IMR-90 (cell line): ENCODE measurements at regions not wholly inside any gene's neighbourhood (a gene's known extent, or its start where the extent isn't known, plus 50 kb on each side); places are given as distances from the start of the nearest gene placed in this dataset.

ENCODE experiments used
- ATAC-seq: fragments of 200-7000 bp; cut with Tn5 transposase; 2 replicates; pipeline ENCODE4 v1.9.1; 2020; ENCODE audit warnings: low read depth, mild to moderate bottlenecking, moderate library complexity
- BruUV-seq: library from RNA; stranded (reverse); fragments of 400-500 nt; replicated peaks from 2 replicates; lab custom pipeline; 2021; lab: Mats Ljungman, UMichigan
- CTCF ChIA-PET: fragments of 300-600 bp; formaldehyde crosslinking; extraction: SDS; loops from one replicate; lab custom pipeline; 2021; ENCODE audit warnings: antibody characterized with exemption; lab: Yijun Ruan, JAX
- POLR2A ChIA-PET: fragments of 300-600 bp; sonication (Branson Sonifier 250); formaldehyde crosslinking; loops from one replicate; lab custom pipeline; 2022; ENCODE audit warnings: antibody characterized with exemption; ENCODE audit not compliant: unreplicated experiment; lab: Charles Lee
- DNase-seq: peaks from one replicate; pipeline ENCODE4 v3.0.0; 2013
- H2AFZ ChIP-seq: replicated peaks from 2 replicates; pipeline ENCODE3; 2013; ENCODE audit warnings: low read length, mild to moderate bottlenecking; ENCODE audit not compliant: poor library complexity
- H2AK5ac ChIP-seq: 2 replicates; pipeline ENCODE4 v1.6.1; 2013; ENCODE audit warnings: low read depth, low read length, inconsistent platforms
- H2AK9ac ChIP-seq: replicated peaks from 2 replicates; pipeline ENCODE3; 2013; ENCODE audit warnings: mild to moderate bottlenecking, low read depth, low read length, moderate library complexity; ENCODE audit not compliant: poor library complexity
- H2BK120ac ChIP-seq: 2 replicates; pipeline ENCODE4 v1.6.1; 2013; ENCODE audit warnings: low read depth, low read length, inconsistent platforms
- H2BK15ac ChIP-seq: 3 replicates; pipeline ENCODE4 v1.6.1; 2013; ENCODE audit warnings: low read depth, low read length, inconsistent platforms
- H2BK20ac ChIP-seq: 2 replicates; pipeline ENCODE4 v1.6.1; 2013; ENCODE audit warnings: low read depth, mild to moderate bottlenecking, inconsistent platforms, low read length, moderate library complexity
- H2BK5ac ChIP-seq: 2 replicates; pipeline ENCODE4 v1.6.1; 2013; ENCODE audit warnings: mild to moderate bottlenecking, low read depth, low read length, inconsistent platforms; ENCODE audit not compliant: poor library complexity, severe bottlenecking
- H3K14ac ChIP-seq: replicated peaks from 2 replicates; pipeline ENCODE4 v1.6.1; 2013; ENCODE audit warnings: low read depth, low read length, inconsistent platforms
- H3K18ac ChIP-seq: 2 replicates; pipeline ENCODE4 v1.6.1; 2013; ENCODE audit warnings: low read depth, low read length, control low read depth
- H3K23ac ChIP-seq: 2 replicates; pipeline ENCODE4 v1.6.1; 2013; ENCODE audit warnings: low read depth, low read length, inconsistent platforms
- H3K27ac ChIP-seq: 2 replicates; pipeline ENCODE4 v1.5.1; 2013; ENCODE audit warnings: mild to moderate bottlenecking, control low read depth, low read length; ENCODE audit not compliant: insufficient read depth
- H3K27me3 ChIP-seq: 2 replicates; pipeline ENCODE4 v1.6.1; 2013; ENCODE audit warnings: low read length; ENCODE audit not compliant: control insufficient read depth, insufficient read depth
- H3K36me3 ChIP-seq: 2 replicates; pipeline ENCODE4 v1.6.1; 2013; ENCODE audit warnings: low read length, mixed read lengths; ENCODE audit not compliant: control insufficient read depth, insufficient read depth
- H3K4ac ChIP-seq: 2 replicates; pipeline ENCODE4 v1.6.1; 2013; ENCODE audit warnings: low read depth, low read length, inconsistent platforms
- H3K4me1 ChIP-seq: 2 replicates; pipeline ENCODE4 v1.6.1; 2013; ENCODE audit warnings: low read length, mixed read lengths; ENCODE audit not compliant: control insufficient read depth, insufficient read depth
- H3K4me2 ChIP-seq: 2 replicates; pipeline ENCODE4 v1.6.1; 2013; ENCODE audit warnings: low read depth, mild to moderate bottlenecking, control low read depth, low read length, moderate library complexity
- H3K4me3 ChIP-seq: 2 replicates; pipeline ENCODE4 v1.5.1; 2013; ENCODE audit warnings: low read depth, mild to moderate bottlenecking, control low read depth, low read length, moderate library complexity; ENCODE audit not compliant: insufficient read depth
- H3K56ac ChIP-seq: 2 replicates; pipeline ENCODE4 v1.6.1; 2013; ENCODE audit warnings: low read length, inconsistent platforms; ENCODE audit not compliant: insufficient read depth; ENCODE audit errors: extremely low read depth
- H3K79me1 ChIP-seq, 2 experiments: 2 replicates each; pipeline ENCODE4 v1.6.1; 2013; ENCODE audit warnings: low read length in 2 of 2, inconsistent platforms in 1 of 2, low read depth in 1 of 2
- H3K9ac ChIP-seq: 2 replicates; pipeline ENCODE4 v1.6.1; 2013; ENCODE audit warnings: low read depth, low read length, control low read depth
- H3K9me1 ChIP-seq: 2 replicates; pipeline ENCODE4 v1.6.1; 2013; ENCODE audit warnings: low read length, inconsistent platforms; ENCODE audit not compliant: insufficient read depth
- H3K9me3 ChIP-seq: 2 replicates; pipeline ENCODE4 v1.6.1; 2013; ENCODE audit warnings: low read length; ENCODE audit not compliant: control insufficient read depth, insufficient read depth
- H4K20me1 ChIP-seq: 2 replicates; pipeline ENCODE4 v1.6.1; 2013; ENCODE audit warnings: low read length, inconsistent platforms; ENCODE audit not compliant: insufficient read depth
- H4K5ac ChIP-seq: 2 replicates; pipeline ENCODE4 v1.6.1; 2013; ENCODE audit warnings: mild to moderate bottlenecking, low read depth, low read length, control low read depth
- H4K8ac ChIP-seq, 2 experiments: 2 replicates each; pipeline ENCODE4 v1.6.1; 2013; ENCODE audit warnings: low read depth in 2 of 2, low read length in 2 of 2, control low read depth in 1 of 2, inconsistent platforms in 1 of 2
- H4K91ac ChIP-seq: 2 replicates; pipeline ENCODE4 v1.6.1; 2013; ENCODE audit warnings: low read depth, low read length, inconsistent platforms; ENCODE audit not compliant: insufficient read depth
- BHLHE40 ChIP-seq: fragments of 150-350 bp; IDR thresholded peaks from 2 replicates; pipeline ENCODE4 v1.6.1; 2016; ENCODE audit warnings: mild to moderate bottlenecking, low read depth, low read length
- CEBPB ChIP-seq: IDR thresholded peaks from 2 replicates; pipeline ENCODE4 v1.6.1; 2012; ENCODE audit warnings: low read depth, low read length, improper control_type of control experiment
- CHD1 ChIP-seq: IDR thresholded peaks from 2 replicates; pipeline ENCODE4 v1.6.1; 2012; ENCODE audit warnings: low read depth, low read length, improper control_type of control experiment
- ELK1 ChIP-seq: fragments of 150-350 bp; IDR thresholded peaks from 2 replicates; pipeline ENCODE4 v1.6.1; 2016; ENCODE audit warnings: low read depth, mild to moderate bottlenecking, low read length, moderate library complexity, borderline replicate concordance
- FOS ChIP-seq: fragments of 150-350 bp; IDR thresholded peaks from 2 replicates; pipeline ENCODE4 v1.6.1; 2016; ENCODE audit warnings: low read depth, low read length
- MAZ ChIP-seq: IDR thresholded peaks from 2 replicates; pipeline ENCODE4 v1.6.1; 2012; ENCODE audit warnings: low read depth, mild to moderate bottlenecking, low read length, improper control_type of control experiment, moderate library complexity, borderline replicate concordance
- POLR2A ChIP-seq: IDR thresholded peaks from 2 replicates; pipeline ENCODE4 v1.6.1; 2012; ENCODE audit warnings: mild to moderate bottlenecking, low read depth, low read length
- RCOR1 ChIP-seq: IDR thresholded peaks from 2 replicates; pipeline ENCODE4 v1.6.1; 2012; ENCODE audit warnings: mild to moderate bottlenecking, low read length, improper control_type of control experiment; ENCODE audit not compliant: insufficient replicate concordance
- RFX5 ChIP-seq: IDR thresholded peaks from 2 replicates; pipeline ENCODE4 v1.8.0; 2012; ENCODE audit warnings: low read depth, mild to moderate bottlenecking, low read length, moderate library complexity
- SMC3 ChIP-seq: fragments of 150-350 bp; IDR thresholded peaks from 2 replicates; pipeline ENCODE4 v1.6.1; 2016; ENCODE audit warnings: low read depth, mild to moderate bottlenecking, antibody characterized with exemption, low read length, moderate library complexity
- WGBS, 2 experiments: methylation state at CpG; one replicate each; pipeline versions ENCODE4 v1.1.5 to v1.1.7; 2013; ENCODE audit warnings: missing lambda C conversion rate in 2 of 2; ENCODE audit not compliant: insufficient read length in 1 of 2; ENCODE audit errors: extremely low coverage in 2 of 2; 5-methylcytosine and 5-hydroxymethylcytosine counted together
- dilution Hi-C: fragments of 300-500 bp; cut with HindIII; formaldehyde crosslinking; loops from one replicate; pipeline ENCODE4 v1.14.3; 2018; ENCODE audit warnings: low sequenced_read_pairs; ENCODE audit not compliant: unreplicated experiment
- in situ Hi-C: fragments of 300-500 bp; cut with MboI; formaldehyde crosslinking; loops from 3 replicates; pipeline ENCODE4 v1.14.3; 2019; ENCODE audit warnings: low sequenced_read_pairs, inconsistent platforms, mixed read lengths
- intact Hi-C: fragments of 100-400 bp; cut with micrococcal nuclease; formaldehyde crosslinking; loops from 2 replicates; pipeline ENCODE4 v1.10.0; 2022

DNA sequence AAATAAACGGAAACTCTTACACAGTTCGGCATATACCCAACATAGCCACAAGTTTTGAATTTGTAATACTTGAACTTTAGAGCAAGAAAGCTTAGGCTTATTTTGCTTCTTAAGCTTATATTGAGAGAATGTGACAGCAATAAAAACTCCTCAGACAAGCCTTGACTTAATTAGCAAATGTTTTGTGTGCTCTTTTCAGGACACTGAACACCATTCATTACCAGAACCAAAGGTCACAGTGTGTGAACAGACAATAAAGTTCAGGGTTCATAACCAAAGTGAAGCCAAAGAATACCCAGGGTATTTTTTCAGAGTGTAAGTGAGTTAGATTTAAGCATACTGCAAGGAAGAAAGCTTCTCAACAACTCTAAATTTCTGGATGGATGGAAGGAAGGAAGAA is 605.8 kb downstream of the METTL4 start:
- POLR2A ChIA-PET, result interaction anchor here (1.3 kb wide), 1 partner anchor 15 kb away, joined by 4 read pairs; no protein-coding TSS in a partner anchor
- dilution Hi-C loops, result no loop called here

More for the DNA sequence above, 605.8 kb downstream of the METTL4 start:
- Histone ChIP-seq H2AFZ (no peak overlapping the region), H3K56ac (no peak overlapping the region), H2BK20ac (no peak overlapping the region), H3K4me1 (no peaks in the 10 kb centered on the region), H4K5ac (no peak overlapping the region), H2AK5ac (no peak overlapping the region), H3K27me3 (no peaks in the 10 kb centered on the region), H3K14ac (no peak overlapping the region), H3K18ac (no peak overlapping the region), H2AK9ac (no peak overlapping the region), H4K8ac (no peak overlapping the region), H3K4me3 (no peak overlapping the region), H2BK120ac (no peak overlapping the region), H4K91ac (no peak overlapping the region), H3K27ac (no peak overlapping the region), H3K36me3 (no peaks in the 10 kb centered on the region), H3K79me1 (no peaks in the 10 kb centered on the region), H2BK15ac (no peak overlapping the region), H3K23ac (no peak overlapping the region), H3K4me2 (no peak overlapping the region), H3K9me3 (peaks cover 5% of the 10 kb centered on the region; the same call in 1 of the 2 replicates), H3K9ac (no peak overlapping the region), H4K20me1 (no peaks in the 10 kb centered on the region), H3K4ac (no peak overlapping the region), H3K9me1 (no peaks in the 10 kb centered on the region), H2BK5ac (no peak overlapping the region)
- WGBS, 2 experiments, result no CpG with 5 or more reads among the region's 2 CpGs
- CTCF ChIA-PET, result no interaction called here
- no peak for TF ChIP-seq MAZ
- TF ChIP-seq SMC3, result no peak
- TF ChIP-seq RCOR1, result no peak
- TF ChIP-seq CEBPB, result no peak
- TF ChIP-seq RFX5, result no peak
- TF ChIP-seq POLR2A, result no peak
- TF ChIP-seq BHLHE40, result no peak
- TF ChIP-seq FOS, result no peak
- no peak for TF ChIP-seq ELK1
- TF ChIP-seq CHD1, result no peak
- in situ Hi-C loops, result no loop called here
- DNase-seq, result no peak
- intact Hi-C loops, result loop anchor here (10.0 kb wide), 1 partner anchor 821 kb away; no protein-coding TSS in a partner anchor
- no peak for ATAC-seq
- no TSS peak for BruUV-seq
